SK-N-SH (cell line): ENCODE measurements at regions not wholly inside any gene's neighbourhood (a gene's known extent, or its start where the extent isn't known, plus 50 kb on each side); places are given as distances from the start of the nearest gene placed in this dataset.
A peak's percentile ranks its signal among the peaks of the same experiment; 100 is the strongest.

Experiments used
- CTCF ChIA-PET: fragments of 300-600, 350-600 bp; formaldehyde crosslinking; extraction: SDS; loops from one replicate; lab custom pipeline; 2021; lab: Yijun Ruan, JAX
- POLR2A ChIA-PET: fragments of 350-600 bp; sonication (Branson Sonifier 250); formaldehyde crosslinking; extraction: SDS; loops from one replicate; lab custom pipeline; 2020; ENCODE audit warnings: antibody characterized with exemption, inconsistent platforms; lab: Yijun Ruan, JAX
- DNase-seq: peaks from one replicate; pipeline ENCODE4 v3.0.0; 2012
- H2AFZ ChIP-seq: fragments of 200-600 bp; sonication (generic); 2 replicates; pipeline ENCODE4 v1.8.1; 2016; ENCODE audit warnings: antibody characterized with exemption, mild to moderate bottlenecking, low read depth
- H3F3A ChIP-seq: fragments of 200-600 bp; sonication (generic); replicated peaks from 2 replicates; pipeline ENCODE3; 2016; ENCODE audit warnings: antibody characterized with exemption, mild to moderate bottlenecking; ENCODE audit not compliant: insufficient read depth
- H3K27ac ChIP-seq, 2 experiments: fragments of 200-500 bp in 1 of 2; fragments of 200-600 bp in 1 of 2; sonication (Bioruptor generic) in 1 of 2; sonication (generic), shearing (Covaris generic) in 1 of 2; 2 replicates each; pipeline versions ENCODE4 v1.5.1 to v1.6.1; 2014 to 2016; ENCODE audit warnings: low read depth in 2 of 2, inconsistent platforms in 1 of 2, low read length in 1 of 2, mild to moderate bottlenecking in 1 of 2, mixed read lengths in 1 of 2
- H3K27me3 ChIP-seq: fragments of 200-600 bp; sonication (generic), shearing (Covaris generic); 2 replicates; pipeline ENCODE4 v1.6.1; 2016; ENCODE audit warnings: mixed run types; ENCODE audit not compliant: insufficient read depth
- H3K36me3 ChIP-seq, 2 experiments: fragments of 200-500 bp in 1 of 2; fragments of 200-600 bp in 1 of 2; sonication (Bioruptor generic) in 1 of 2; sonication (generic) in 1 of 2; replicated peaks in 1 of 2; 2 replicates each; pipeline versions ENCODE3 to v1.5.1; 2014 to 2016; ENCODE audit warnings: low read length in 1 of 2, mild to moderate bottlenecking in 1 of 2; ENCODE audit not compliant: insufficient read depth in 2 of 2, control insufficient read depth in 1 of 2
- H3K4me1 ChIP-seq, 2 experiments: fragments of 200-500 bp in 1 of 2; fragments of 200-600 bp in 1 of 2; sonication (Bioruptor generic) in 1 of 2; sonication (generic), shearing (Covaris generic) in 1 of 2; 2 replicates each; pipeline versions ENCODE4 v1.5.1 to v1.6.1; 2014 to 2016; ENCODE audit warnings: low read depth in 1 of 2, low read length in 1 of 2, mixed run types in 1 of 2; ENCODE audit not compliant: insufficient read depth in 2 of 2, control insufficient read depth in 1 of 2
- H3K4me2 ChIP-seq: fragments of 200-600 bp; sonication (generic), shearing (Covaris generic); 2 replicates; pipeline ENCODE4 v1.6.1; 2017; ENCODE audit warnings: mixed run types
- H3K4me3 ChIP-seq, 2 experiments: fragments of 200-500 bp in 1 of 2; fragments of 200-600 bp in 1 of 2; sonication (Bioruptor generic) in 1 of 2; sonication (generic), shearing (Covaris generic) in 1 of 2; 2 replicates each; pipeline versions ENCODE4 v1.5.1 to v1.8.1; 2014 to 2016; ENCODE audit warnings: low read depth in 2 of 2, inconsistent platforms in 1 of 2, low read length in 1 of 2, mild to moderate bottlenecking in 1 of 2, mixed read lengths in 1 of 2, moderate library complexity in 1 of 2
- H3K79me2 ChIP-seq: fragments of 200-600 bp; sonication (generic); 2 replicates; pipeline ENCODE4 v1.8.1; 2017; ENCODE audit warnings: mild to moderate bottlenecking; ENCODE audit not compliant: insufficient read depth
- H3K9ac ChIP-seq: fragments of 200-600 bp; sonication (generic); 2 replicates; pipeline ENCODE4 v1.6.1; 2017; ENCODE audit warnings: mixed run types
- H3K9me2 ChIP-seq: fragments of 200-600 bp; sonication (generic); 2 replicates; pipeline ENCODE4 v1.6.1; 2017; ENCODE audit warnings: mixed run types
- H3K9me3 ChIP-seq: fragments of 200-600 bp; sonication (generic); 2 replicates; pipeline ENCODE4 v1.6.1; 2017; ENCODE audit warnings: mixed run types, mild to moderate bottlenecking, moderate library complexity
- H4K20me1 ChIP-seq: fragments of 200-600 bp; sonication (generic); 2 replicates; pipeline ENCODE4 v1.6.1; 2017; ENCODE audit warnings: mild to moderate bottlenecking, mixed run types; ENCODE audit not compliant: insufficient read depth
- EP300 ChIP-seq, 2 experiments: IDR thresholded peaks; 2 replicates each; pipeline versions ENCODE4 v1.4.0 to v1.6.1; 2012; ENCODE audit warnings: borderline replicate concordance in 1 of 2, low read depth in 1 of 2, low read length in 1 of 2
- GABPA ChIP-seq: IDR thresholded peaks from 2 replicates; pipeline ENCODE4 v1.4.0; 2012; ENCODE audit warnings: low read depth, mild to moderate bottlenecking
- RAD21 ChIP-seq: IDR thresholded peaks from 2 replicates; pipeline ENCODE4 v1.6.1; 2012; ENCODE audit warnings: mild to moderate bottlenecking, low read length
- RFX5 ChIP-seq: IDR thresholded peaks from 2 replicates; pipeline ENCODE4 v1.6.1; 2012; ENCODE audit warnings: mild to moderate bottlenecking, improper control_type of control experiment, low read length
- SMC3 ChIP-seq: IDR thresholded peaks from 2 replicates; pipeline ENCODE4 v1.6.1; 2012; ENCODE audit warnings: low read depth, low read length, improper control_type of control experiment
- TCF12 ChIP-seq: IDR thresholded peaks from 2 replicates; pipeline ENCODE4 v1.4.0; 2012
- WGBS: methylation state at CpG from one replicate; pipeline ENCODE4 v1.1.6; 2017; ENCODE audit warnings: low lambda C conversion rate; 5-methylcytosine and 5-hydroxymethylcytosine counted together
- TF ChIP-seq, protein P1 (sequence below): IDR thresholded peaks from 2 replicates; pipeline ENCODE4 v1.4.0; 2012; ENCODE audit warnings: low read depth, borderline replicate concordance
- TF ChIP-seq, protein P2 (sequence below): fragments of 150-350 bp; IDR thresholded peaks from 2 replicates; pipeline ENCODE4 v1.6.1; 2017; ENCODE audit warnings: antibody characterized with exemption, low read length, low read depth, borderline replicate concordance

DNA sequence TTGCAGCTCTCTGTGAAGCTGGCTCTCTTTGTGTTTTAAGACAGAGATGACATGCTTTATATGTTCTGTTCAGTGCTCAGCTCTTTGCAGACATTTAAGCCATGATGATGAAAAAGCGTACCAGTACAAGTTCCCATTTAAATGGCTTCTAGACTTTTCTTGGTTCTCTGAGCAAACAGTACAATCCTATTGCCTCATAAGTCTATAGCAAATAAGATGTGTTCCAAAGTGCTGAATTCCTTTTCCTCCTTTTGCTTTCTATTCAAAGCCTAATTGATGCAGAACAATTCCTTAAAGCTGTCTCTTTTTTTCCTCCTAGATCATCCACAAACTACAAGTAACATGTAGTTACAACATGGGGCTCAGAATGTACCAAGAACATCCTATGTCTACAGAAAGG, 168.8 kb upstream of the SPATS2L start:
- no peaks in the 10 kb centered on the region for H3K9me2 ChIP-seq
- H3K27ac ChIP-seq: no peak overlapping the region
- ChIA-PET CTCF (interaction anchor here (1.1 to 1.2 kb wide), 2 partner anchors 343 to 576 kb away, joined by 3 to 6 read pairs; no protein-coding TSS in a partner anchor), POLR2A (no interaction called here)
- H3K27me3 ChIP-seq: no peaks in the 10 kb centered on the region; the same call in 1 of the 2 replicates
- TF ChIP-seq GABPA: no peak
- TF ChIP-seq, protein P1, sequence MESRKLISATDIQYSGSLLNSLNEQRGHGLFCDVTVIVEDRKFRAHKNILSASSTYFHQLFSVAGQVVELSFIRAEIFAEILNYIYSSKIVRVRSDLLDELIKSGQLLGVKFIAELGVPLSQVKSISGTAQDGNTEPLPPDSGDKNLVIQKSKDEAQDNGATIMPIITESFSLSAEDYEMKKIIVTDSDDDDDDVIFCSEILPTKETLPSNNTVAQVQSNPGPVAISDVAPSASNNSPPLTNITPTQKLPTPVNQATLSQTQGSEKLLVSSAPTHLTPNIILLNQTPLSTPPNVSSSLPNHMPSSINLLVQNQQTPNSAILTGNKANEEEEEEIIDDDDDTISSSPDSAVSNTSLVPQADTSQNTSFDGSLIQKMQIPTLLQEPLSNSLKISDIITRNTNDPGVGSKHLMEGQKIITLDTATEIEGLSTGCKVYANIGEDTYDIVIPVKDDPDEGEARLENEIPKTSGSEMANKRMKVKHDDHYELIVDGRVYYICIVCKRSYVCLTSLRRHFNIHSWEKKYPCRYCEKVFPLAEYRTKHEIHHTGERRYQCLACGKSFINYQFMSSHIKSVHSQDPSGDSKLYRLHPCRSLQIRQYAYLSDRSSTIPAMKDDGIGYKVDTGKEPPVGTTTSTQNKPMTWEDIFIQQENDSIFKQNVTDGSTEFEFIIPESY: no peak
- TF ChIP-seq, protein P2, sequence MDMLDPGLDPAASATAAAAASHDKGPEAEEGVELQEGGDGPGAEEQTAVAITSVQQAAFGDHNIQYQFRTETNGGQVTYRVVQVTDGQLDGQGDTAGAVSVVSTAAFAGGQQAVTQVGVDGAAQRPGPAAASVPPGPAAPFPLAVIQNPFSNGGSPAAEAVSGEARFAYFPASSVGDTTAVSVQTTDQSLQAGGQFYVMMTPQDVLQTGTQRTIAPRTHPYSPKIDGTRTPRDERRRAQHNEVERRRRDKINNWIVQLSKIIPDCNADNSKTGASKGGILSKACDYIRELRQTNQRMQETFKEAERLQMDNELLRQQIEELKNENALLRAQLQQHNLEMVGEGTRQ: no peak
- no peak for TF ChIP-seq EP300 (IDR thresholded peaks at IDR 0.05; ENCODE audit: borderline replicate concordance in 1 of 2, low read depth in 1 of 2, low read length in 1 of 2)
- TF ChIP-seq SMC3: no peak
- no peak for TF ChIP-seq RAD21
- TF ChIP-seq RFX5: no peak
- H3K4me1 ChIP-seq: no peaks in the 10 kb centered on the region; a peak in 1 of 4 replicates
- no peaks in the 10 kb centered on the region for H3K79me2 ChIP-seq
- H3F3A ChIP-seq: peaks cover 3% of the 10 kb centered on the region
- H3K4me2 ChIP-seq: no peak overlapping the region
- H3K36me3 ChIP-seq: no peaks in the 10 kb centered on the region
- no peaks in the 10 kb centered on the region for H4K20me1 ChIP-seq
- no peak overlapping the region for H3K4me3 ChIP-seq
- no peak overlapping the region for H2AFZ ChIP-seq
- no peak overlapping the region for H3K9ac ChIP-seq
- no peak for DNase-seq
- WGBS: 55% methylated on average over 1 of the region's 1 CpG
- H3K9me3 ChIP-seq: no peaks in the 10 kb centered on the region

DNA sequence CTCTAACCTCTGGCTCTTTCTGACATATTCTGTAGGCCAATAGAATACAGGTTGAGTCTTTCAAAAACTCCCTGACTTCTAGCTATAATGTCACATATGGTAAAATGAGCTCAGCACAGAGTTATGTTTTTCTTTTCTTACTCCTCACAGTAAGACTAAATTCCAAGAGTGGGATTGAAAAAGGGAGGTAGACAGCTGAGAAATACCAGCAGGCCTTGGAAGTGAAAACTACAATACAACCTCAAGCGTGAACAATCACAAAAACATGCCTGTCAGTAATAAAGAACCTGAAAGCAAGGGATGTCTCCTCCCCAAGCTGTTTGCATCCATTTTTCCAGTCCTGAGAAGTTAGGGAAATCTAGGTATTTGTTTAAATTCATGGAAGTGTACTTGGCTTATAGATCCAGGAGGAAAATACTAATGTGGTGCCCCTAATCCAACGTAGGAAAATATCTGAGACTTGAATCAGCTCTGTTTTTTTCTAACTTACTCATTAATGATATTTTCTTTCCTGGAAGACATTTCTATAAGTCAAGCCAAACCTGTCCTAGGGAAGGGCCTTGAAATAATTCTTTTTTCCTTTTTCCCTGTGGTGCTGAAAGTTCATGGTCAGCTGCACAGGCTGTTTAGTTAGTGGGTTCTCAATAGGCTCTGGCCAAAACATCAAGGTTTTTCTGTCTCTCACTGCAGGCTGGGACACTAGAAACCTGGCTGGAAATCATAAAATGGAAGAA, 167.9 kb upstream of the SPATS2L start:
- Histone ChIP-seq H3K36me3 (no peaks in the 10 kb centered on the region), H3K4me1 (no peaks in the 10 kb centered on the region; a peak in 1 of 4 replicates), H3K79me2 (no peaks in the 10 kb centered on the region), H3K9ac (no peak overlapping the region), H3K27ac (no peak overlapping the region), H3K9me3 (no peaks in the 10 kb centered on the region), H3K4me3 (no peak overlapping the region), H3K9me2 (no peaks in the 10 kb centered on the region), H3F3A (peaks cover 3% of the 10 kb centered on the region), H3K27me3 (no peaks in the 10 kb centered on the region), H4K20me1 (no peaks in the 10 kb centered on the region), H3K4me2 (no peak overlapping the region), H2AFZ (no peak overlapping the region)
- TF ChIP-seq TCF12: peak; percentile 28; the same call in 1 of the 2 replicates
- no peak for TF ChIP-seq RAD21
- POLR2A ChIA-PET: no interaction called here
- CTCF ChIA-PET: interaction anchor here (1.2 kb wide), 1 partner anchor 343 kb away, joined by 6 read pairs; no protein-coding TSS in a partner anchor
- DNase-seq: no peak
- 56% methylated on average over 2 of the region's 2 CpGs for WGBS
